Kidney (tissue), 13 donors: ENCODE measurements at regions not wholly inside any gene's neighbourhood (a gene's known extent, or its start where the extent isn't known, plus 50 kb on each side); places are given as distances from the start of the nearest gene placed in this dataset.

ENCODE experiments used
- DNase-seq, 5 donors: peaks; one replicate each; pipeline ENCODE4 v3.0.0-alpha.2; 2013 to 2020
- FAIRE-seq: peaks from 2 replicates; lab custom pipeline; 2012; peaks lifted over from hg19 to GRCh38; lab: Jason Lieb, UNC
- H3K27ac ChIP-seq, 2 donors: one replicate each; pipeline ENCODE4 v1.7.0; 2013; ENCODE audit warnings: low read depth in 2 of 2, low read length in 2 of 2, inconsistent platforms in 1 of 2
- H3K27me3 ChIP-seq: one replicate; pipeline ENCODE4 v1.7.1; 2013; ENCODE audit warnings: low read length, inconsistent platforms; ENCODE audit not compliant: control insufficient read depth, insufficient read depth
- H3K36me3 ChIP-seq, 3 donors: one replicate each; pipeline versions ENCODE4 v1.7.0 to v1.7.1; 2013; ENCODE audit warnings: low read length in 3 of 3, control low read depth in 1 of 3, inconsistent platforms in 1 of 3; ENCODE audit not compliant: insufficient read depth in 3 of 3, control insufficient read depth in 2 of 3
- H3K4me1 ChIP-seq, 3 donors: one replicate each; pipeline versions ENCODE4 v1.7.0 to v1.7.1; 2013; ENCODE audit warnings: low read length in 3 of 3, inconsistent platforms in 1 of 3, low read depth in 1 of 3; ENCODE audit not compliant: control insufficient read depth in 2 of 3, insufficient read depth in 2 of 3
- H3K4me3 ChIP-seq, 3 donors: one replicate each; pipeline versions ENCODE4 v1.7.0 to v1.8.1; 2013; ENCODE audit warnings: low read length in 3 of 3, control low read depth in 1 of 3, inconsistent platforms in 1 of 3
- H3K9ac ChIP-seq, 3 donors: one replicate each; pipeline versions ENCODE4 v1.7.0 to v1.7.1; 2013; ENCODE audit warnings: low read length in 3 of 3, control low read depth in 1 of 3, inconsistent platforms in 1 of 3
- H3K9me3 ChIP-seq, 3 donors: one replicate each; pipeline versions ENCODE4 v1.7.0 to v1.7.1; 2013; ENCODE audit warnings: low read length in 3 of 3, control low read depth in 1 of 3, inconsistent platforms in 1 of 3; ENCODE audit not compliant: control insufficient read depth in 2 of 3, insufficient read depth in 1 of 3
- CTCF ChIP-seq: IDR thresholded peaks from 3 replicates; pipeline ENCODE4 v1.5.1; 2012; ENCODE audit warnings: mild to moderate bottlenecking, moderate library complexity, borderline replicate concordance; ENCODE audit not compliant: insufficient read depth; ENCODE audit errors: extremely low read depth
- intact Hi-C: fragments of 100-400 bp; cut with DNase I; formaldehyde crosslinking; loops from one replicate; pipeline ENCODE4 v1.11.1; 2022
- donor health status: control.
- donor health status: control.
- donor health status: control.
- donor health status: control.
- donor health status: control.
- donor health status: DM: yes; HTN: yes; CAD: no.
- donor health status: Normal renal cell carcinoma (clear cell type).

DNA sequence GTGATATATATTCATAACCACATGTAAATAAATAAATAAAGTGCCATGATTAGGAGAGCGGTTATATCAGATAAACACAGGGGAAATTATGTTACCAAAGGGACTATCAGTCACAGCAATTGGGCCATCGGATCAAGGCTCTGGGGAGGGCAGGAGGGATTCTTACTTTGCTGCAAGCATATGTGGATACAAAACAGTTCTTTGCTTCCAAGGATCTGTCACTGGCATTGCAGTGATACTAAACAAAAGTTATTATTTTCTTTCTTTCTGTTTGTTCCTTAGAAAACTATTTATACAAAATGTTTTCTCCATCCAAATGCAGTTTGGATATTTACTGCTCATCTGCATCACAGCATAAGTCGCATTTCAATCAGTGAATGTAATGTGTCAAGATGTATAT, 188.4 kb upstream of the MGMT start:
- intact Hi-C loops: no loop called here
- H3K4me3 ChIP-seq: no peak overlapping the region
- H3K9me3 ChIP-seq: no peaks in the 10 kb centered on the region
- FAIRE-seq (no peak), DNase-seq (peak in 1 of 5 donors; percentile 16)
- no peaks in the 10 kb centered on the region for H3K4me1 ChIP-seq
- H3K9ac ChIP-seq: no peak overlapping the region
- TF ChIP-seq CTCF: no peak
- no peaks in the 10 kb centered on the region for H3K27me3 ChIP-seq
- H3K36me3 ChIP-seq: no peaks in the 10 kb centered on the region
- no peak overlapping the region for H3K27ac ChIP-seq

DNA sequence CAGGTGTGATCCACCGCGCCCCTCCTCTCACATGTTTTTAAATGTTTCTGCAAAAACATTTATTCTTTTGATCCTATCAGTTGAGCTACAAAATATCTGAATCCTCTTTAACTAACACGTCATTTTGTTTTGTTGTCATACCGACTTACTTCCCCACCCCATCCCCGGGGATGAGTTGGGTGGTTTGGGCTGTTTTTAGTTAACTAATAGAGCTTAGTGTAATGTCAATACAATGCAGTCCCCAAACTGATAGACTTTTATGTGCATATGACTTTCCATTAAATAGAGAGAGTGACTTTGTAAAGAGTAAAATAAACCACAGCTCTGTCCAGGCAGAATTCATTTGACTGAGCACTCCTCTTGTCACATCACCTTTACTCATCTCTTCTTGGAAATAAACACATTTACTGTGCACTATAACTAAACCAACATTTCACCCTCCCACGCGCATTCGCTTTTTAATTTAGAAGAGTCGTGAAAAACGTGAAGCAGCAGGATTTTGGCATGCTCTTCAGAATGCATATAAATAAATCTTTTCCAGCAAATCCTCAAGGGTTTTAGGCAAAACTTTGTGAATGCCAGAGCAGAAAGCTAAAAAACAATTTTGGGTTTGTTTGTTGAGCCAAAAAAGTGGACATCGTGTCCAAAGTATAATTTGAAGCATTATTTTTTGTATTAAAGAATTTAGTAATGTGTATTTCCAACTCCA, 187.4 kb upstream of the MGMT start:
- Histone ChIP-seq H3K27me3 (no peaks in the 10 kb centered on the region), H3K4me3 (no peak overlapping the region), H3K4me1 (no peaks in the 10 kb centered on the region), H3K36me3 (no peaks in the 10 kb centered on the region), H3K9ac (no peak overlapping the region), H3K27ac (no peak overlapping the region), H3K9me3 (no peaks in the 10 kb centered on the region)
- DNase-seq: peak in 1 of 5 donors; percentile 19
- no peak for FAIRE-seq
- intact Hi-C loops: no loop called here
- TF ChIP-seq CTCF: no peak

DNA sequence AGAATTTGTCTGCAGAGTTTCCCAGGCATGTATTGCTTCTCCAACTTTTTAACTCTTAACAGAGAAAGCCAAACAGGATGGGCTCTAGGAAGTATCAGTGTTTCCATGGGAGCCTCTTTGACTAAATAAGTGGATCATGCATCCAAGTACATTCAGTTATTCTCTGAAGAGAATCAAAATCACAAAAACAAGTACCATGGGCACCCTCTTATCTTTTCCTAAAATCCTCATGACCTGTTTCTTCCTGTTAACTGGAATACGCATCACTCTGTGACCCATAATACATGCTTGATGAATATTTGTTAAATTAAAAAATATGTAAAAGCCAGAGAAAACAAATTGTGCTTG, 186.9 kb upstream of the MGMT start:
- DNase-seq (no peak), FAIRE-seq (no peak)
- H3K9me3 ChIP-seq: no peaks in the 10 kb centered on the region
- H3K36me3 ChIP-seq: no peaks in the 10 kb centered on the region
- H3K27me3 ChIP-seq: no peaks in the 10 kb centered on the region
- H3K27ac ChIP-seq: no peak overlapping the region
- no peaks in the 10 kb centered on the region for H3K4me1 ChIP-seq
- H3K9ac ChIP-seq: no peak overlapping the region
- TF ChIP-seq CTCF: no peak
- H3K4me3 ChIP-seq: no peak overlapping the region
- intact Hi-C loops: no loop called here
